ENCODE measurements at regions not wholly inside any gene's neighbourhood (a gene's known extent, or its start where the extent isn't known, plus 50 kb on each side); places are given as distances from the start of the nearest gene placed in this dataset.

DNA sequence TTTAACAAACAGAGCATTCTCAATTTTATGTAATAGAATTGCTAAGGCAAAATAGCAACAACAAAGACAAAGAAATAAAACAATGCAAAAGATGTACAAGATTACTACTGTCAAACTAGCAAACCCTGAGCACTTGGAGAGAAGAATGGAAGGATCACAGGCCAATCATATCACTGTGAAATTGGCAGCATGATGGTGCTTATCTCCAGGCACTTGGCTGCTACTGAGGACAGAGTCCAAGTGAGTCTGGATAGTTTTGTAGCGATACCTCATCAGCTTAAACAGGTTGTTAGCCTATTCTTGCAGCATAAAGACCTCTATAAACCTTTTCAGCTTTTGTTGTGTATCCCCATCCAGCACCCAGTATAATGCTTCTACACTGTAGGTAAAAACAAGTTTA is 117.7 kb downstream of the C4orf33 start (continued):
- TF ChIP-seq, protein P1, sequence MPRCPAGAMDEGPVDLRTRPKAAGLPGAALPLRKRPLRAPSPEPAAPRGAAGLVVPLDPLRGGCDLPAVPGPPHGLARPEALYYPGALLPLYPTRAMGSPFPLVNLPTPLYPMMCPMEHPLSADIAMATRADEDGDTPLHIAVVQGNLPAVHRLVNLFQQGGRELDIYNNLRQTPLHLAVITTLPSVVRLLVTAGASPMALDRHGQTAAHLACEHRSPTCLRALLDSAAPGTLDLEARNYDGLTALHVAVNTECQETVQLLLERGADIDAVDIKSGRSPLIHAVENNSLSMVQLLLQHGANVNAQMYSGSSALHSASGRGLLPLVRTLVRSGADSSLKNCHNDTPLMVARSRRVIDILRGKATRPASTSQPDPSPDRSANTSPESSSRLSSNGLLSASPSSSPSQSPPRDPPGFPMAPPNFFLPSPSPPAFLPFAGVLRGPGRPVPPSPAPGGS (IDR thresholded peaks at IDR 0.05): no peak

DNA sequence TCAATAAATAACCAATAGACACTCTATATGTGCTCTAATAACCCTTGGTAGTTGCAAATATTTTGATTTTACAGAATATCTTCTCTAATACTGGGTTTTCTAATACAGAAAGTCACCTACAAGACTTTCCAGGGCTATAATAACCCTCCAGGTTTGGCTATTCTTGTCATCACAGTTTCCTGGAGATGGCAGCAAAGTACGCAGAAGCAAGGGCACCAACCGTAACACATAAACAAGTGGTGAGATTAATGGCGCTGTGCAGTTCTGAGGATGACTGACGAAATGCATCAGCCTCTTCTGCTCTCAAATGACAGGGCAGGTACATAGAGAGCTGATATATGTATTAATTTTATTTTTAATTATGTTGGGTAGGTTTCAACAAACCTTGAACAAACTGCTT is 122.4 kb downstream of the C4orf33 start:
- Histone ChIP-seq H3K4me1 (no peaks in the 10 kb centered on the region), H3K9me3 (no peaks in the 10 kb centered on the region), H3K4me2 (peak overlapping the region; percentile 37; the same call in 1 of the 3 replicates), H3K4me3 (no peak overlapping the region), H3K27ac (no peak overlapping the region)
- ChIA-PET POLR2A (no interaction called here), CTCF (interaction anchor here (0.8 to 1.4 kb wide), 3 partner anchors 9 to 135 kb away, joined by 3 to 4 read pairs (median 3); no protein-coding TSS in a partner anchor)
- ATAC-seq: peak; percentile 62 to 79; a peak in 4 of 6 replicates
- FAIRE-seq: no peak
- 51% methylated on average over 4 of the region's 4 CpGs for WGBS (ENCODE audit: missing lambda C conversion rate)
- peak in 1 of 2 experiments; percentile 35 for DNase-seq (ENCODE audit: low read depth in 1 of 2, low spot score in 1 of 2)
- no peak for TF ChIP-seq RNF2 (IDR thresholded peaks at IDR 0.05; ENCODE audit: borderline replicate concordance, low read depth)
- TF ChIP-seq RAD21 (conservative IDR thresholded peaks at IDR 0.05 in 1 of 2, IDR thresholded peaks at IDR 0.05 in 1 of 2): peak; percentile 42 to 44; a peak in 4 of 5 replicates
- TF ChIP-seq, protein P2, sequence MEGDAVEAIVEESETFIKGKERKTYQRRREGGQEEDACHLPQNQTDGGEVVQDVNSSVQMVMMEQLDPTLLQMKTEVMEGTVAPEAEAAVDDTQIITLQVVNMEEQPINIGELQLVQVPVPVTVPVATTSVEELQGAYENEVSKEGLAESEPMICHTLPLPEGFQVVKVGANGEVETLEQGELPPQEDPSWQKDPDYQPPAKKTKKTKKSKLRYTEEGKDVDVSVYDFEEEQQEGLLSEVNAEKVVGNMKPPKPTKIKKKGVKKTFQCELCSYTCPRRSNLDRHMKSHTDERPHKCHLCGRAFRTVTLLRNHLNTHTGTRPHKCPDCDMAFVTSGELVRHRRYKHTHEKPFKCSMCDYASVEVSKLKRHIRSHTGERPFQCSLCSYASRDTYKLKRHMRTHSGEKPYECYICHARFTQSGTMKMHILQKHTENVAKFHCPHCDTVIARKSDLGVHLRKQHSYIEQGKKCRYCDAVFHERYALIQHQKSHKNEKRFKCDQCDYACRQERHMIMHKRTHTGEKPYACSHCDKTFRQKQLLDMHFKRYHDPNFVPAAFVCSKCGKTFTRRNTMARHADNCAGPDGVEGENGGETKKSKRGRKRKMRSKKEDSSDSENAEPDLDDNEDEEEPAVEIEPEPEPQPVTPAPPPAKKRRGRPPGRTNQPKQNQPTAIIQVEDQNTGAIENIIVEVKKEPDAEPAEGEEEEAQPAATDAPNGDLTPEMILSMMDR (IDR thresholded peaks at IDR 0.05): peak; percentile 30; the same call in 2 of the 3 replicates

DNA sequence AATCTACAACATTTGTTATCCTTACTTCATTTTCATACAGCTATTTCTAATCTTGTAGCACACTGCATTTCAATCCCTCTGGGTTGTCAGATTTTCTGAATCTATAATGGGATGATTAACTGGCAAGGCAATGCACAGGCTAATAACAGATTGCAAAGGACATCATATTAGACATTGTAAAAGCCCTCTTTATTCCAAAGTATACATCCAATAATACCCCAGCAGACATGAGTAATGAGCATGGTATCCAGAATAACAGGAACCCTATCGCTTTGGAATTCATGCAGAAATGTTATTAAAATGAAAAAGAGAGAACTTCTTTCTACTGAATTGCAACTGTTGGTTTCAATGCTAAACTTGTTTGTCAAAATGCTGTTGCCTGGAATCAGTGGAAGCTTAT is 122.9 kb downstream of the C4orf33 start:
- TF ChIP-seq GATA3 (IDR thresholded peaks at IDR 0.05; ENCODE audit: borderline replicate concordance) (no peak), RFX5 (IDR thresholded peaks at IDR 0.05) (no peak), CBX8 (IDR thresholded peaks at IDR 0.05) (no peak), RNF2 (IDR thresholded peaks at IDR 0.05; ENCODE audit: borderline replicate concordance, low read depth) (no peak), MAZ (IDR thresholded peaks at IDR 0.05; ENCODE audit: borderline replicate concordance, low read depth, low read length) (no peak), MYC (IDR thresholded peaks at IDR 0.05; ENCODE audit: borderline replicate concordance, low read length) (no peak), ZFP36 (IDR thresholded peaks at IDR 0.05; ENCODE audit: borderline replicate concordance, partially characterized antibody) (no peak)
- no peak overlapping the region for H3K4me2 ChIP-seq
- H3K4me3 ChIP-seq: no peak overlapping the region
- WGBS (ENCODE audit: missing lambda C conversion rate): 72% methylated on average over 1 of the region's 1 CpG
- H3K9me3 ChIP-seq: no peaks in the 10 kb centered on the region
- CTCF ChIA-PET: interaction anchor here (0.8 to 1.4 kb wide), 3 partner anchors 8 to 135 kb away, joined by 3 to 4 read pairs (median 3); no protein-coding TSS in a partner anchor
- POLR2A ChIA-PET: no interaction called here
- DNase-seq (ENCODE audit: low read depth in 1 of 2, low spot score in 1 of 2): no peak
- no peaks in the 10 kb centered on the region for H3K4me1 ChIP-seq
- FAIRE-seq: no peak
- no peak for ATAC-seq
- H3K27ac ChIP-seq: no peak overlapping the region

DNA sequence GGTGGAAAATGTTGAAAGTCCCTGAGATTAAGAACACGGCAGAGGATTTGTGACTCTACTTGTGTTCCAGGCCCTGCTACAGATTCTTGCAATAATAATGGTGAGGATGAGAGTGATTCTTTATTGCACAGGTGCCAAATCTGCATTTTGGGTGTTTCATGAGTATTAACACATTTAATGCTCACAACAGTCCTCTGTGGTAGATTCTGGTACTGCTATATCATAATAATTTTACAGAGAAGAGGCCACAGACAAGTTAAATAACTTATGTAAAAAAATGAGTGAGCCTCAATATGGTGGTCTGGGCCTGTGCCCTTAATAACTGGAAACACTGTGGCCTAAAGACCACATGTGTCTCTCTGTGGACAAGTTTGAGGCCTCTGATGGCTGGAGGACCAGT is 124.3 kb downstream of the C4orf33 start:
- TF ChIP-seq RNF2 (IDR thresholded peaks at IDR 0.05; ENCODE audit: borderline replicate concordance, low read depth) (no peak), SREBF2 (IDR thresholded peaks at IDR 0.05) (no peak), CBX2 (IDR thresholded peaks at IDR 0.05; ENCODE audit: borderline replicate concordance, low read depth) (no peak), POLR2A (IDR thresholded peaks at IDR 0.05; ENCODE audit: low read length) (no peak), RFX5 (IDR thresholded peaks at IDR 0.05) (no peak), HDAC2 (IDR thresholded peaks at IDR 0.05) (no peak), ZC3H11A (IDR thresholded peaks at IDR 0.05) (no peak), HOXB13 (CRISPR knock-in tag; IDR thresholded peaks at IDR 0.05; ENCODE audit: low read depth) (no peak), MAFK (IDR thresholded peaks at IDR 0.05; ENCODE audit: partially characterized antibody) (no peak), NFE2L2 (conservative IDR thresholded peaks at IDR 0.05; ENCODE audit: low read length) (no peak), EP300 (IDR thresholded peaks at IDR 0.05) (no peak), FOXS1 (CRISPR knock-in tag; IDR thresholded peaks at IDR 0.05) (no peak)
- TF ChIP-seq, protein P3, sequence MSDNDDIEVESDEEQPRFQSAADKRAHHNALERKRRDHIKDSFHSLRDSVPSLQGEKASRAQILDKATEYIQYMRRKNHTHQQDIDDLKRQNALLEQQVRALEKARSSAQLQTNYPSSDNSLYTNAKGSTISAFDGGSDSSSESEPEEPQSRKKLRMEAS (IDR thresholded peaks at IDR 0.05): no peak
- TF ChIP-seq, protein P4, sequence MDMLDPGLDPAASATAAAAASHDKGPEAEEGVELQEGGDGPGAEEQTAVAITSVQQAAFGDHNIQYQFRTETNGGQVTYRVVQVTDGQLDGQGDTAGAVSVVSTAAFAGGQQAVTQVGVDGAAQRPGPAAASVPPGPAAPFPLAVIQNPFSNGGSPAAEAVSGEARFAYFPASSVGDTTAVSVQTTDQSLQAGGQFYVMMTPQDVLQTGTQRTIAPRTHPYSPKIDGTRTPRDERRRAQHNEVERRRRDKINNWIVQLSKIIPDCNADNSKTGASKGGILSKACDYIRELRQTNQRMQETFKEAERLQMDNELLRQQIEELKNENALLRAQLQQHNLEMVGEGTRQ (IDR thresholded peaks at IDR 0.05): no peak
- TF ChIP-seq, protein P5, sequence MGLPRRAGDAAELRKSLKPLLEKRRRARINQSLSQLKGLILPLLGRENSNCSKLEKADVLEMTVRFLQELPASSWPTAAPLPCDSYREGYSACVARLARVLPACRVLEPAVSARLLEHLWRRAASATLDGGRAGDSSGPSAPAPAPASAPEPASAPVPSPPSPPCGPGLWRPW (IDR thresholded peaks at IDR 0.05): no peak
- FAIRE-seq: no peak

More for the DNA sequence above, 124.3 kb downstream of the C4orf33 start:
- no peak for ATAC-seq
- no peaks in the 10 kb centered on the region for H3K9me3 ChIP-seq
- H3K4me2 ChIP-seq: no peak overlapping the region
- POLR2A ChIA-PET: no interaction called here
- WGBS (ENCODE audit: missing lambda C conversion rate): 71% methylated on average over 1 of the region's 1 CpG
- DNase-seq (ENCODE audit: low read depth in 1 of 2, low spot score in 1 of 2): no peak
- H3K27ac ChIP-seq: no peak overlapping the region
- no peaks in the 10 kb centered on the region for H3K4me1 ChIP-seq
- no peak overlapping the region for H3K4me3 ChIP-seq
- CTCF ChIA-PET: no interaction called here

Data from A549 (cell line).